Neuronal stem cell (in vitro differentiated cells): ENCODE measurements at regions not wholly inside any gene's neighbourhood (a gene's known extent, or its start where the extent isn't known, plus 50 kb on each side); places are given as distances from the start of the nearest gene placed in this dataset.

ENCODE experiments used
- DNase-seq: peaks from one replicate; pipeline ENCODE4 v3.0.0-alpha.2; 2013; ENCODE audit warnings: low spot score
- H2AFZ ChIP-seq: one replicate; pipeline ENCODE4 v1.6.1; 2013; ENCODE audit warnings: mild to moderate bottlenecking, low read length, inconsistent platforms
- H2AK5ac ChIP-seq: 2 replicates; pipeline ENCODE4 v1.6.1; 2013; ENCODE audit warnings: low read depth, mild to moderate bottlenecking, inconsistent platforms, low read length, moderate library complexity, mixed read lengths
- H2BK120ac ChIP-seq: 2 replicates; pipeline ENCODE4 v1.6.1; 2013; ENCODE audit warnings: low read depth, mild to moderate bottlenecking, inconsistent platforms, low read length, moderate library complexity, mixed read lengths
- H2BK12ac ChIP-seq: one replicate; pipeline ENCODE4 v1.6.1; 2013; ENCODE audit warnings: low read length, inconsistent platforms
- H2BK15ac ChIP-seq: 2 replicates; pipeline ENCODE4 v1.6.1; 2013; ENCODE audit warnings: mild to moderate bottlenecking, low read length, inconsistent platforms, mixed read lengths
- H2BK5ac ChIP-seq: one replicate; pipeline ENCODE4 v1.6.1; 2013; ENCODE audit warnings: inconsistent platforms, mild to moderate bottlenecking, low read length, moderate library complexity
- H3K14ac ChIP-seq: one replicate; pipeline ENCODE4 v1.6.1; 2013; ENCODE audit warnings: low read length, inconsistent platforms
- H3K18ac ChIP-seq: 2 replicates; pipeline ENCODE4 v1.6.1; 2013; ENCODE audit warnings: low read length, inconsistent platforms
- H3K23ac ChIP-seq: 2 replicates; pipeline ENCODE4 v1.6.1; 2013; ENCODE audit warnings: low read depth, mild to moderate bottlenecking, mixed read lengths, low read length, inconsistent platforms; ENCODE audit not compliant: poor library complexity
- H3K27ac ChIP-seq: replicated peaks from 3 replicates; pipeline ENCODE4 v1.5.1; 2013; ENCODE audit warnings: low read length, inconsistent platforms
- H3K27me3 ChIP-seq, 3 experiments: 2 replicates each; pipeline ENCODE4 v1.6.1; 2013; ENCODE audit warnings: low read length in 3 of 3, mild to moderate bottlenecking in 2 of 3, inconsistent platforms in 1 of 3, low read depth in 1 of 3, mixed read lengths in 1 of 3, moderate library complexity in 1 of 3; ENCODE audit not compliant: control insufficient read depth in 3 of 3, insufficient read depth in 3 of 3
- H3K36me3 ChIP-seq, 2 donors: replicated peaks in 1 of 2; 2 replicates each; pipeline ENCODE4 v1.6.1; 2013; ENCODE audit warnings: low read length in 2 of 2; ENCODE audit not compliant: control insufficient read depth in 2 of 2, insufficient read depth in 2 of 2
- H3K4ac ChIP-seq: 2 replicates; pipeline ENCODE4 v1.6.1; 2013; ENCODE audit warnings: inconsistent platforms, mild to moderate bottlenecking, low read length, moderate library complexity
- H3K4me1 ChIP-seq, 2 donors: 1 replicate in 1 of 2; 2 replicates in 1 of 2; pipeline ENCODE4 v1.6.1; 2013; ENCODE audit warnings: low read length in 2 of 2, low read depth in 1 of 2; ENCODE audit not compliant: control insufficient read depth in 2 of 2, insufficient read depth in 1 of 2
- H3K4me2 ChIP-seq: one replicate; pipeline ENCODE4 v1.6.1; 2013; ENCODE audit warnings: mild to moderate bottlenecking, low read length, inconsistent platforms; ENCODE audit not compliant: insufficient read depth, poor library complexity, severe bottlenecking
- H3K4me3 ChIP-seq, 2 donors: 2 replicates each; pipeline ENCODE4 v1.5.1; 2013; ENCODE audit warnings: low read length in 2 of 2, mild to moderate bottlenecking in 2 of 2, inconsistent platforms in 1 of 2, moderate library complexity in 1 of 2
- H3K79me1 ChIP-seq: one replicate; pipeline ENCODE4 v1.6.1; 2013; ENCODE audit warnings: low read depth, mild to moderate bottlenecking, inconsistent platforms, low read length, moderate library complexity
- H3K9ac ChIP-seq: one replicate; pipeline ENCODE4 v1.6.1; 2013; ENCODE audit warnings: mild to moderate bottlenecking, low read depth, low read length, inconsistent platforms; ENCODE audit not compliant: poor library complexity
- H3K9me3 ChIP-seq, 2 donors: replicated peaks in 1 of 2; 2 replicates each; pipeline versions ENCODE3 to v1.6.1; 2013; ENCODE audit warnings: low read length in 2 of 2, mild to moderate bottlenecking in 2 of 2, inconsistent platforms in 1 of 2, low read depth in 1 of 2, mixed read lengths in 1 of 2, moderate library complexity in 1 of 2; ENCODE audit not compliant: control insufficient read depth in 2 of 2, insufficient read depth in 1 of 2
- H4K8ac ChIP-seq: one replicate; pipeline ENCODE4 v1.6.1; 2013; ENCODE audit warnings: low read depth, mild to moderate bottlenecking, inconsistent platforms, low read length, moderate library complexity
- H4K91ac ChIP-seq: one replicate; pipeline ENCODE4 v1.6.1; 2013; ENCODE audit warnings: low read length, low read depth, mild to moderate bottlenecking, inconsistent platforms; ENCODE audit not compliant: poor library complexity
- WGBS, 2 donors: extraction: QIAGEN DNeasy Blood & Tissue Kit; methylation state at CpG; one replicate each; pipeline ENCODE4 v1.1.7; 2013; ENCODE audit warnings: missing lambda C conversion rate in 2 of 2, mixed read lengths in 1 of 2; ENCODE audit not compliant: insufficient read length in 2 of 2, insufficient replicate concordance in 1 of 2; ENCODE audit errors: extremely low coverage in 2 of 2; 5-methylcytosine and 5-hydroxymethylcytosine counted together

DNA sequence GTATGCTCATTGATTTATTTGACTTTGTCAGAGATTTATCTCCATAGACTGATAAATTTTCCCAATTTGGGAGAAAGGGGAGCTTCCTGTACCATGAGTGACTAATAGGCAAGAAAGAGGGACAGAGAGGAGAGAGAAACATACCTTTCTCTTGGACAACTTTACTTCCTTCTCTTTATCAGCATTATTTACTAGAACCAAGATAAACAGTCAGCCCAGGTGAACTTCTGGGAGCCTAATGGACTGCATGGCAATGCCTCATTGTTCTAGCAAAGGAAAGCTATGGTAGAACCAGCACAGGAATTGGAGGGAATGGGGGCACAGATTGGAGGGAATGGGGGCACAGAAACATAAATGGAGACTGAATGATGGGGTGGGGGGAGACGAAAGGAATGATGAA lies 63.4 kb upstream of the STXBP6 start:
- H3K27ac ChIP-seq = no peak overlapping the region
- no peak overlapping the region for H3K9ac ChIP-seq
- no peak overlapping the region for H3K23ac ChIP-seq
- no peak overlapping the region for H4K91ac ChIP-seq
- H3K79me1 ChIP-seq = no peaks in the 10 kb centered on the region
- no peak overlapping the region for H2BK120ac ChIP-seq
- H3K4ac ChIP-seq = no peak overlapping the region
- no peak overlapping the region for H3K4me3 ChIP-seq
- H2BK12ac ChIP-seq = no peak overlapping the region
- H2AK5ac ChIP-seq = no peak overlapping the region
- no peaks in the 10 kb centered on the region for H3K27me3 ChIP-seq
- peaks cover 0 to 3% of the 10 kb centered on the region in 2 donors for H3K4me1 ChIP-seq
- H3K9me3 ChIP-seq = no peaks in the 10 kb centered on the region
- DNase-seq = no peak
- H2BK15ac ChIP-seq = no peak overlapping the region
- no peak overlapping the region for H2AFZ ChIP-seq
- H3K14ac ChIP-seq = no peak overlapping the region
- no peak overlapping the region for H3K18ac ChIP-seq
- H4K8ac ChIP-seq = no peak overlapping the region
- no peak overlapping the region for H3K4me2 ChIP-seq
- H2BK5ac ChIP-seq = no peak overlapping the region
- 80% methylated on average over 1 of the region's 1 CpG; no CpG with 5 or more reads in 1 of the 2 donors for WGBS, 2 donors
- no peaks in the 10 kb centered on the region for H3K36me3 ChIP-seq

DNA sequence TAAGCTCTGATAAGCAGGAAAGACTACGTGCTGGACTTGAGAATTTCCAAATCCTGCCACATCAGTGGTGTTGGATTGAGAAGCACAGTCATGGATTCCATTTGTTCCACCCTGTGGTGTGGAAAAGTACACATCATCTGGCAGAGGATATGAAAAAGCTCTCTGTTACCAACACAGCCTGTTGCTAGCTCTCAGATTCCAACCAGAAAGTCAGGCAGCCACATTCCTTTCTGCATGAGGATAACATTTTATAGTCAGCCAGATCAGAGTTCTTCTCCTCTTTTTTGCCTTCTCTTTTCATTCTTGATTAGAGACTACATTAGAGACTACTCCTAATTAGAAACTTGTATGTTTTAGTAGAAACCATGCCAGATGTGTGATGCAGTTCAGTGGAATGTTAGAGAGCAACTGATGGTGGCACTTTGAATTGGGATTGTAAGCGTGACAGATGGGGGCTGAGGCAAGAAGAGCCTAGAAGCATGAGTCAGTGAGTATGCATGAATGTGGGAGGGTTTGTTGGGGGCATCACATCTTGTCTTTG lies 61.2 kb upstream of the STXBP6 start:
- H2AFZ ChIP-seq = no peak overlapping the region
- no peak overlapping the region for H3K4me3 ChIP-seq
- H3K9ac ChIP-seq = no peak overlapping the region
- no peak overlapping the region for H3K27ac ChIP-seq
- H2BK12ac ChIP-seq = no peak overlapping the region
- peaks cover 0 to 3% of the 10 kb centered on the region in 2 donors for H3K4me1 ChIP-seq
- no peaks in the 10 kb centered on the region for H3K36me3 ChIP-seq
- no peak overlapping the region for H2AK5ac ChIP-seq
- H4K8ac ChIP-seq = no peak overlapping the region
- H3K27me3 ChIP-seq = no peaks in the 10 kb centered on the region
- no peak overlapping the region for H3K18ac ChIP-seq
- no peak for DNase-seq
- H4K91ac ChIP-seq = no peak overlapping the region
- H3K4me2 ChIP-seq = no peak overlapping the region
- H2BK15ac ChIP-seq = no peak overlapping the region
- H3K79me1 ChIP-seq = no peaks in the 10 kb centered on the region
- WGBS, 2 donors = no CpG with 5 or more reads among the region's 2 CpGs
- H3K23ac ChIP-seq = no peak overlapping the region
- no peak overlapping the region for H3K4ac ChIP-seq
- H3K9me3 ChIP-seq = no peaks in the 10 kb centered on the region
- H2BK5ac ChIP-seq = no peak overlapping the region
- H3K14ac ChIP-seq = no peak overlapping the region
- H2BK120ac ChIP-seq = no peak overlapping the region

- no peak overlapping the region for H2AK5ac ChIP-seq
- H3K4me3 ChIP-seq = no peak overlapping the region
- H2BK120ac ChIP-seq = no peak overlapping the region
- H2BK15ac ChIP-seq = no peak overlapping the region
- DNase-seq = no peak
- no CpG with 5 or more reads among the region's 2 CpGs for WGBS, 2 donors
- no peak overlapping the region for H3K4ac ChIP-seq
- no peak overlapping the region for H4K91ac ChIP-seq
- H3K9ac ChIP-seq = no peak overlapping the region
- no peak overlapping the region for H4K8ac ChIP-seq
- no peak overlapping the region for H3K18ac ChIP-seq
- no peak overlapping the region for H3K14ac ChIP-seq
- no peak overlapping the region for H2AFZ ChIP-seq
- H3K23ac ChIP-seq = no peak overlapping the region
- no peaks in the 10 kb centered on the region for H3K36me3 ChIP-seq
- H3K79me1 ChIP-seq = no peaks in the 10 kb centered on the region
- H3K4me2 ChIP-seq = no peak overlapping the region
- no peaks in the 10 kb centered on the region for H3K9me3 ChIP-seq
- no peak overlapping the region for H2BK12ac ChIP-seq
- H3K4me1 ChIP-seq = peaks cover 0 to 3% of the 10 kb centered on the region in 2 donors
- no peak overlapping the region for H2BK5ac ChIP-seq
- no peak overlapping the region for H3K27ac ChIP-seq
- H3K27me3 ChIP-seq = no peaks in the 10 kb centered on the region
These were observed 60.2 kb upstream of the STXBP6 start for GRCh38 chr14:25110106-25110505.

- no peak overlapping the region for H2BK15ac ChIP-seq
- H2AK5ac ChIP-seq = no peak overlapping the region
- no peaks in the 10 kb centered on the region for H3K79me1 ChIP-seq
- H2BK5ac ChIP-seq = no peak overlapping the region
- H3K18ac ChIP-seq = no peak overlapping the region
- H3K9ac ChIP-seq = no peak overlapping the region
- H3K4ac ChIP-seq = no peak overlapping the region
- DNase-seq = no peak
- no peak overlapping the region for H3K4me3 ChIP-seq
- WGBS, 2 donors = no CpG with 5 or more reads among the region's 2 CpGs
- H2BK12ac ChIP-seq = no peak overlapping the region
- H2BK120ac ChIP-seq = no peak overlapping the region
- no peak overlapping the region for H4K91ac ChIP-seq
- H3K27me3 ChIP-seq = no peaks in the 10 kb centered on the region
- no peak overlapping the region for H3K27ac ChIP-seq
- peaks cover 0 to 3% of the 10 kb centered on the region in 2 donors for H3K4me1 ChIP-seq
- no peaks in the 10 kb centered on the region for H3K9me3 ChIP-seq
- no peak overlapping the region for H3K14ac ChIP-seq
- H3K36me3 ChIP-seq = no peaks in the 10 kb centered on the region
- H3K4me2 ChIP-seq = no peak overlapping the region
- no peak overlapping the region for H4K8ac ChIP-seq
- H2AFZ ChIP-seq = no peak overlapping the region
- no peak overlapping the region for H3K23ac ChIP-seq
These were observed 59.0 kb upstream of the STXBP6 start for GRCh38 chr14:25108959-25109358.
